OCI-M1 (cell line): ENCODE measurements at regions not wholly inside any gene's neighbourhood (a gene's known extent, or its start where the extent isn't known, plus 50 kb on each side); places are given as distances from the start of the nearest gene placed in this dataset.

ENCODE experiments used
- DNase-seq: peaks from one replicate; lab custom pipeline; 2025; lab: John Stamatoyannopoulos, UW

GRCh38 chr6:119647309-119647708, 297.7 kb upstream of the MAN1A1 start:
- DNase-seq = no peak

- no peak for DNase-seq
Observed at GRCh38 chr6:119643876-119644275, 294.3 kb upstream of the MAN1A1 start.

- DNase-seq = no peak
Observed at GRCh38 chr6:119637768-119638167, 288.2 kb upstream of the MAN1A1 start.

- DNase-seq = no peak
Observed at GRCh38 chr6:119636060-119636459, 286.5 kb upstream of the MAN1A1 start.

GRCh38 chr6:119633461-119633860, 283.9 kb upstream of the MAN1A1 start:
- no peak for DNase-seq

- DNase-seq = no peak
Observed at GRCh38 chr6:119630561-119631192, 281.1 kb upstream of the MAN1A1 start.

- DNase-seq = peak; percentile 63
Observed at GRCh38 chr6:119628691-119629594, 279.4 kb upstream of the MAN1A1 start.

- DNase-seq = peak; percentile 82
Observed at GRCh38 chr6:119627908-119628669, 278.5 kb upstream of the MAN1A1 start.

- DNase-seq = peak; percentile 96
Observed at GRCh38 chr6:119626884-119627619, 277.5 kb upstream of the MAN1A1 start.

GRCh38 chr6:119620846-119621555, 271.4 kb upstream of the MAN1A1 start:
- DNase-seq = peak; percentile 39

GRCh38 chr6:119614138-119614537, 264.6 kb upstream of the MAN1A1 start:
- DNase-seq = no peak

GRCh38 chr6:119612911-119613381, 263.4 kb upstream of the MAN1A1 start:
- no peak for DNase-seq

GRCh38 chr6:119612176-119612891, 262.8 kb upstream of the MAN1A1 start:
- DNase-seq = peak; percentile 31

GRCh38 chr6:119610754-119611153, 261.2 kb upstream of the MAN1A1 start:
- no peak for DNase-seq

GRCh38 chr6:119610265-119610664, 260.7 kb upstream of the MAN1A1 start:
- DNase-seq = no peak

GRCh38 chr6:119609865-119610264, 260.3 kb upstream of the MAN1A1 start:
- no peak for DNase-seq

GRCh38 chr6:119608994-119609393, 259.4 kb upstream of the MAN1A1 start:
- DNase-seq = no peak

- DNase-seq = no peak
Observed at GRCh38 chr6:119604124-119604523, 254.6 kb upstream of the MAN1A1 start.

- DNase-seq = no peak
Observed at GRCh38 chr6:119603501-119603900, 253.9 kb upstream of the MAN1A1 start.
